NT2/D1 (cell line): ENCODE measurements at regions not wholly inside any gene's neighbourhood (a gene's known extent, or its start where the extent isn't known, plus 50 kb on each side); places are given as distances from the start of the nearest gene placed in this dataset.

ENCODE experiments used
- DNase-seq: peaks from one replicate; pipeline ENCODE4 v3.0.0-alpha.2; 2011; ENCODE audit warnings: low read depth, low spot score
- H3K27me3 ChIP-seq: 2 replicates; pipeline ENCODE4 v1.6.0; 2011; ENCODE audit warnings: mild to moderate bottlenecking; ENCODE audit not compliant: insufficient read length, insufficient read depth
- H3K36me3 ChIP-seq: 2 replicates; pipeline ENCODE4 v1.6.1; 2011; ENCODE audit warnings: mild to moderate bottlenecking, low read length, mixed read lengths; ENCODE audit not compliant: insufficient read depth, insufficient read length
- H3K4me1 ChIP-seq: 2 replicates; pipeline ENCODE4 v1.5.1; 2011; ENCODE audit not compliant: insufficient read depth, insufficient read length
- H3K4me3 ChIP-seq: 2 replicates; pipeline ENCODE4 v1.5.1; 2011; ENCODE audit warnings: low read depth; ENCODE audit not compliant: insufficient read length
- H3K9ac ChIP-seq: 2 replicates; pipeline ENCODE4 v1.6.0; 2011; ENCODE audit warnings: low read depth; ENCODE audit not compliant: insufficient read length
- H3K9me3 ChIP-seq: 2 replicates; pipeline ENCODE4 v1.5.1; 2011; ENCODE audit warnings: mild to moderate bottlenecking, low read length; ENCODE audit not compliant: insufficient read depth
- SUZ12 ChIP-seq: IDR thresholded peaks from 2 replicates; pipeline ENCODE4 v1.6.1; 2011; ENCODE audit not compliant: insufficient read length, insufficient read depth; ENCODE audit errors: extremely low read depth
- YY1 ChIP-seq: IDR thresholded peaks from 2 replicates; pipeline ENCODE4 v1.6.1; 2011; ENCODE audit not compliant: insufficient read length, insufficient read depth
- ZNF274 ChIP-seq: IDR thresholded peaks from 2 replicates; pipeline ENCODE4 v1.6.1; 2011; ENCODE audit warnings: mild to moderate bottlenecking, low read depth, low read length

DNA sequence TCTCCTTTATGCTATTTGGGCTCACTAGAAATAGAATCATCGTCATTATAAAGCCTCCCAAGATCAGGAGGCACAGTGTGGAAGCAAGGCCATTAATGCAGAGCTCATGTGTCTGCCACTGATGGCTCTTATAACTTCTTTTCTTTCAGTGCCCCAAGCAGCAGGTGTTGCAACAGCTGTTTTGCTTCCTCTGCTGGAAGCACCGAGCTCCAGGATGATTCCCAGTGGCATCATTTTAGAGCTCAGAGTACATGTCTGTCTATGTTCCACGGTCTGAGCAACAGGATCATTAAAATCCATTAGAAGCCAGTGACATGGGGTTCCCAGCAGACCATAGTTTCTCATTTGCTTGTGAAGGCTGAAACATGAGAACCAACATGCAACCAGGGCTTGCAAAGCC is 803.0 kb upstream of the FAT3 start:
- no peak overlapping the region for H3K9ac ChIP-seq
- no peaks in the 10 kb centered on the region for H3K4me1 ChIP-seq
- no peak for DNase-seq

DNA sequence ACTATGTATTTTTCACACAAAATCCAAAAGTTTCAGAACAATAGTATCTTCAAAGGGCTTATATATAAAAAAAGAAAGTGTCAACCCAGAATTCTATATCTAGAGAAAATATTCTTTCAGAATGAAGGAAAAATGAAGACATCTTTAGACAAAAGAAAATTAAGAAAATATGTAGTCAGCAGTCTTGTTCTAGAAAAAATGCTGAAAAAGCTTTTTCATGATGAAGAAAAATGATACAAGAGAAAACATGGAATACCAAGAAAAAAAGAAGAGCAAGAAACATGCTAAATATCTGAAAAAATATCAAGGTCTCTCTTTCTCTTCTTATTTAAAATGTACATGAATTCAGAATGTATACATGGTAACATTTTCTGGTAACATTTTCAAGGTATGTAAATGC is 816.8 kb upstream of the FAT3 start:
- Histone ChIP-seq H3K27me3 (no peaks in the 10 kb centered on the region), H3K9ac (no peak overlapping the region), H3K9me3 (no peaks in the 10 kb centered on the region), H3K4me3 (no peak overlapping the region), H3K4me1 (no peaks in the 10 kb centered on the region), H3K36me3 (no peaks in the 10 kb centered on the region)
- no peak for DNase-seq
- no peak for TF ChIP-seq ZNF274
- TF ChIP-seq SUZ12: no peak
- no peak for TF ChIP-seq YY1

More for the DNA sequence above, 803.0 kb upstream of the FAT3 start:
- no peaks in the 10 kb centered on the region for H3K36me3 ChIP-seq
- H3K4me3 ChIP-seq: no peak overlapping the region
- no peaks in the 10 kb centered on the region for H3K27me3 ChIP-seq
- H3K9me3 ChIP-seq: no peaks in the 10 kb centered on the region
- no peak for TF ChIP-seq YY1

DNA sequence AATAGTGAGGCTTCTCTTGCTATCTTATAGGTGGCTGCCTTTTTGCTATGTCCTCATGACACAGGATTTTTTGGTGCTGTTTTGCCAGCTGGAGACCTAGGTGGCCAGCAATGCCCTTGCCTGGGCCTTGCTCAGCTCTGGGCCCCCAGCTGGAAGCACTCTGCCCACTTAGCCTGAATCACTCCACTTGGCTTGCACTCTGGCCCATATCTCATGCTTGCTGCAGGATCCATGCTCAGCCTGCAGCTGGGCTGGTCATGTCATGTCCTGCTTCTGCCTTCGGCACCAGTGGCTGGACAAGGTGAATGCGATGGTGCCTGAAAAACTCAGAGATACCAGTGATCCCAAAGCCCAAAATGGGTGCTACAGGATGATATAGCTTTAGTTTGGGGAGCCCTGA is 818.6 kb upstream of the FAT3 start:
- no peak overlapping the region for H3K4me3 ChIP-seq
- DNase-seq: no peak
- no peaks in the 10 kb centered on the region for H3K9me3 ChIP-seq
- TF ChIP-seq SUZ12: no peak
- TF ChIP-seq YY1: no peak
- no peak for TF ChIP-seq ZNF274
- H3K27me3 ChIP-seq: no peaks in the 10 kb centered on the region
- H3K36me3 ChIP-seq: no peaks in the 10 kb centered on the region
- no peak overlapping the region for H3K9ac ChIP-seq
- H3K4me1 ChIP-seq: no peaks in the 10 kb centered on the region

DNA sequence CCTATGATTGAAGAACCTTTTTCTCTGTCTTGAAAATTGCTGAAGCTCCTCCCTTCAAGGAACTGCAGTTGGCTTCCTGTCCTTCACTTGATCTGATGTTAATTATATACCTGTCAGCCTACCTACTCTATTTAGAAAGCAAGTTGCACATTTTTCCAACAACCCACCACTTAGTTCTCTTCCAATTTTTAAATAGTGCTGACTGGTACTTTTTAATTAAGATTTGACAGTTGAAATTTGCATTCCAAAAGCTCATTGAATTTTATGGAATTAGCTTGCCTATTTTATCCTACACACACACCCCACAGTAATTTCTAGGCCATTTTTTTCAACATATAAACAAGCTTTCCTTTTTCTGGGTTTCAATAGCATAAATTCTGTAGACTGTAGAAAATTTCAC is 820.3 kb upstream of the FAT3 start:
- H3K4me1 ChIP-seq: no peaks in the 10 kb centered on the region
- TF ChIP-seq SUZ12: no peak
- no peak for TF ChIP-seq ZNF274
- TF ChIP-seq YY1: no peak
- no peaks in the 10 kb centered on the region for H3K36me3 ChIP-seq
- H3K27me3 ChIP-seq: no peaks in the 10 kb centered on the region
- DNase-seq: no peak
- no peaks in the 10 kb centered on the region for H3K9me3 ChIP-seq
- no peak overlapping the region for H3K9ac ChIP-seq
- no peak overlapping the region for H3K4me3 ChIP-seq

DNA sequence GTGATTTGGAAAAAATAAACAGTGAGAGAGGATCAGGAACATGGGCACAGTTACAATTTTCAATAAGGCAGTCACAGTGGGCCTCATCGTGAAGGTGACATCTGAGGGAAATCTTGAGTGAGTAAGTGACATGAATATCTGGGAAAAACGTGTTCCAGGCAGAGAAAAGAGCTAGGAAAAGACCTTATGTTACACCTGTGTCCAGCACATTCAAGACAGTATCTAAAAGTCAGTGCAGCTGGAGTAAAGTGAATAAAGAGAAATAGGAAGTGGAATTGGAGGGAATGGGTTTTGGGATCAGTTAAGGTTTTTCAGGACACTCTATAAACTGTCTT is 827.5 kb upstream of the FAT3 start:
- H3K27me3 ChIP-seq: no peaks in the 10 kb centered on the region
- H3K4me1 ChIP-seq: no peaks in the 10 kb centered on the region
- H3K4me3 ChIP-seq: no peak overlapping the region
- H3K9me3 ChIP-seq: no peaks in the 10 kb centered on the region
- TF ChIP-seq ZNF274: no peak
- TF ChIP-seq YY1: no peak
- no peak for TF ChIP-seq SUZ12
- H3K36me3 ChIP-seq: no peaks in the 10 kb centered on the region
- DNase-seq: no peak
- no peak overlapping the region for H3K9ac ChIP-seq

DNA sequence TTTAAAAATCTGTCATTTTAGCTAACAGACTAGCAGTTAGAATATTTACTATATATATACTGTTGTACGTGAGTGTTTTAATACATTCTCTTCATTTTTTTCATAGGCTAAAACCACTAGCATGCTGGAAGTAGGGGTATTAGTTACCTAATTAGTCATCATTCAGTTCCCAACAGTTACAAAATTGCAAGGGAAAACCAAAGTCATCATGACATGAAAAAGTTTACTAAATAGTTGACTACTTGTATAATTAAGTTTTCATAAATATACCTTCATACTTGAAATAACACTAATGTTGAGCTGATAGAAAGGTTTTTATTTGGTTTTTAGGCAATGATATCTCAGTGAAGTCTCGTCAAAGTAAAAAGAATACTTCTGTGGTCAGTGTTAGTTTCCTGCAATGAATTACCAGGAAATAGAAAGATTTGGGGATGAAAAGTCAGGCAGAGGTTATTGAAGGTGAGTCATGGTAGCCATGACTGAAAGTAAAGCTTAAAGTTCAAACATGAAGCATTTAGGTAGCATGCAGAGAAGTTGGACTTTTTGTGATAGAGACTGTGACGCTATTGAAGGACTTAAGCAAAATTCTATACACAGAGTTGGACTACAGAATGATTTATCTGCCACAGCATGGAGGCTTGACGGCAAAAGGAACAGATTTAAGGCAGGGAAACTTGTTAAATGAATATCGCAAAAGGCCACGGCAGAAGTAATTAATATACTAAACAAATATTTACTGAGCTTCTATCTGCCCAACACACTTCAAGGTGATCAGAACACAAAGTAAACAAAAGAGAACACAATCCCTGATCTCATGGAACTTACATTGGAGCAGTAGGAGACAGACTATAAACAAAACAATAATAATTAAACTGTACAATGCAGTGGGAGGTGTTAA is 828.1 kb upstream of the FAT3 start:
- Histone ChIP-seq H3K27me3 (no peaks in the 10 kb centered on the region), H3K36me3 (no peaks in the 10 kb centered on the region), H3K9ac (no peak overlapping the region), H3K4me1 (no peaks in the 10 kb centered on the region), H3K9me3 (no peaks in the 10 kb centered on the region), H3K4me3 (no peak overlapping the region)
- TF ChIP-seq SUZ12: no peak
- TF ChIP-seq YY1: no peak
- no peak for TF ChIP-seq ZNF274
- DNase-seq: no peak

DNA sequence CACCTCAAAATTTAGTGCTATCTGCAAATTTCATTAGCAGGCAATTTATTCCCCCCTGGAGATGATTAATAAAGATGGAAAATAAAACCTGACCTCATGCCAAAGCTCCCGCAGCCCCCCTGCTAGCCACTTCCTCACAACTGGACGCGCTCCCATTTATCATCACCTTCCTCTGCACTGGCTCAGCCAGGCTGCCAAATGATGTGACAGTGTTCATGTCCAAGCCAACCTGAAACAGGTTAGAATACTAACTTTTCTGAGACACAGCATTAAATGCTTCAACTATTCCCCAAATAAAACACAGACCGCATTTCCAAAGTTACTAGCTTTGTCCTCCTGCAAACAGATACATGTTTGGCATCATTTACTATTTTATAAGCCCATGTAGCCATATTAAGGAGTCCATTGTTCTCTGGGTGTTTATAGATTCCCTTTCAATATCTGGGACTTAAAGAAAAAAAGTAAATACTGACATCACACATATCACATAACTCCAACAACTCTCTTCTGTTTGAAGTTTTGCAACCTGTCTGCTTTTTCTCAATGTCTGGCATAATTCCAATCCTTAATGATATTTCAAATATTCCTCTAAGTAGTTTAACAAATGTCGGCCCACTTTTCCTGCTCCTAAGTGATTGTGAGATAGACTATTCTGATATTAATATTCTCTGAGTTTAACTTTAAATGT is 829.7 kb upstream of the FAT3 start:
- no peak overlapping the region for H3K9ac ChIP-seq
- no peak for TF ChIP-seq YY1
- no peak for TF ChIP-seq SUZ12
- no peak for TF ChIP-seq ZNF274
- H3K27me3 ChIP-seq: no peaks in the 10 kb centered on the region
- H3K36me3 ChIP-seq: no peaks in the 10 kb centered on the region
- no peak overlapping the region for H3K4me3 ChIP-seq
- no peaks in the 10 kb centered on the region for H3K9me3 ChIP-seq
- no peak for DNase-seq
- no peaks in the 10 kb centered on the region for H3K4me1 ChIP-seq
